ENCODE measurements at regions not wholly inside any gene's neighbourhood (a gene's known extent, or its start where the extent isn't known, plus 50 kb on each side); places are given as distances from the start of the nearest gene placed in this dataset.

GRCh38 chr3:76920511-76920910 lies 119.4 kb upstream of the ROBO2 start:
- no peak for DNase-seq (ENCODE audit: low spot score in 2 of 2)
- intact Hi-C loops (cut with DNase I; ENCODE audit: low total_unique reads) = no loop called here
- H3K4me3 ChIP-seq (ENCODE audit: low read depth, poor library complexity, severe bottlenecking) = no peak overlapping the region
- TF ChIP-seq POLR2A (IDR thresholded peaks at IDR 0.05) (no peak), CTCF (IDR thresholded peaks at IDR 0.05) (no peak)

DNA sequence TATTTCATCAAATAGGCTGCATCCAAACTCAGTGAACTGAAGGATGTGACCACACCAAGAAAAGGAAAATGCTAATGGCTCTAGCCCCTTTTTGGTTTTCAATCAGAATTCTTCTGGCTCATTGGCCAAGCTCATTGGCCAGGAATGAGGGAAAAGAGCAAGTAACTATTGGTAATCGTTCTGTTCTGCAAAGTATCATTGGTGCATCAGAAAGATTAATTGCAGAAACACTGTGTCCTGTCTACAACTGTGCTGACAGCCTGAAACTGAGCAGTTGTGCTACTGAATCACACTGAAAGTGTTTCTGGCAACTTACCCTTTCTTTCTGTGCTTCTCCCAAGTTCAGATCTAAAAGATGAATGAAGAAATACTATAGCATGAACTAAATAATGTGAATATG lies 116.4 kb upstream of the ROBO2 start:
- DNase-seq (ENCODE audit: low spot score in 2 of 2) = no peak
- WGBS, 2 donors = 38 to 58% methylated on average over 1 of the region's 1 CpG
- H3K4me3 ChIP-seq (ENCODE audit: low read depth, poor library complexity, severe bottlenecking) = no peak overlapping the region
- TF ChIP-seq POLR2A (IDR thresholded peaks at IDR 0.05) = no peak
- no peak for TF ChIP-seq CTCF (IDR thresholded peaks at IDR 0.05)
- intact Hi-C loops (cut with DNase I; ENCODE audit: low total_unique reads) = no loop called here

DNA sequence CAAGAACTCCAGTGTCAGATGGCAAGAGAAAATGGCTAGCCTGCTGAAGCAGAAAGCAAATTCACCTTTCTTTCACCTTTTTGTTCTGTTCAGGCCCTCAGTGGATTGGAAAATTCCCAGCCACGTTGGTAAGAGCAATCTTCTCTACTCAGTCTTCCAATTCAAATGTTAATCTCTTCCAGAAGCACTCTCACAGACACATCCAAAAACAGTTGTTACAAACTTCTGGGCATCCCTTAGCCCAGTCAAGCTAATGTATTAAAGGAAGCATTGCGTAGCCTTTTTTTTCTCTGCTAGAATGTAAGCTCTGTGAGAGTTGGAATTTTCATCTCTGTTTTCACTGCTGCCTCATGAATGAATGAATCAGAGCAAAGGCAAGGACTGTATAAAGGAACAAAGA lies 109.2 kb upstream of the ROBO2 start:
- DNase-seq (ENCODE audit: low spot score in 2 of 2) = no peak
- intact Hi-C loops (cut with DNase I; ENCODE audit: low total_unique reads) = no loop called here
- no peak overlapping the region for H3K4me3 ChIP-seq (ENCODE audit: low read depth, poor library complexity, severe bottlenecking)
- 65 to 70% methylated on average over 2 of the region's 2 CpGs for WGBS, 2 donors
- TF ChIP-seq CTCF (IDR thresholded peaks at IDR 0.05) (no peak), POLR2A (IDR thresholded peaks at IDR 0.05) (no peak)

DNA sequence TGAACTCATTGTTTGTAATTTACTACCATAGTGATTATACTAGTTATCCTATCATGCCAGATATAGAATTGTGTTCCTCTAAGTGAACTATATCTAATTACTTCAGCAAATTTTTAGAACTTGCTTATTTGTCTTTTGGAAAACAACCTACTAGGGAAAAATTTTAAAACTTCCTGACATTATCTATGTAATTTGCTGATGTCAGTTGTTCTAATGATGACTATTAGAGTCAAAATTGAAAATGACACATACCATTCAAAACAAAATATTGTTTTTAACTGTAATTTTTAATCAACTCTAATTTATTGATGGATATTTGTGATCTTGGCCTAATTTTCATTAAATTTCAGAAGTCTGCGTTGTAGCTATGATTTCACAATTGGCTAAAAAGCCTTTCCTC lies 106.7 kb upstream of the ROBO2 start:
- TF ChIP-seq POLR2A (IDR thresholded peaks at IDR 0.05) (no peak), CTCF (IDR thresholded peaks at IDR 0.05) (no peak)
- WGBS, 2 donors = 29 to 37% methylated on average over 1 of the region's 1 CpG
- DNase-seq (ENCODE audit: low spot score in 2 of 2) = no peak
- intact Hi-C loops (cut with DNase I; ENCODE audit: low total_unique reads) = no loop called here
- no peak overlapping the region for H3K4me3 ChIP-seq (ENCODE audit: low read depth, poor library complexity, severe bottlenecking)

DNA sequence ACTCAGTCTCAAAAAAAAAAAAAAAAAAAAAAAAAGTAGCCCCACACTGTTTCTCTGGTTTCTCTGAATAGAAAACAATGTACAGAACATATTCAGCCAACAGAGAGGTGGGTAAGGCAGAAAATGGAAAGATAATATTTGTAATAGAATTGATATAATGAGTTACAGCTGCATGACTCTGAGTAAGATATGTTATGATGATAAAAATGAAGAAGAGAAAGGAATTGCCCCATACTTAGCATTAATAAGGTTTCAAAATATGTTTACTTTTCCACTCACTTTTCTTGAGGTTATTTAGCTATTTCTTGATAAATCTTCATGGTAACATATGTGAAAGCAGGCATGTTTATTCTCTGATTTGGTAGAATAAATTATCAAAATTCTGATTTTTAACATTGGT lies 100.9 kb upstream of the ROBO2 start:
- H3K4me3 ChIP-seq (ENCODE audit: low read depth, poor library complexity, severe bottlenecking) = no peak overlapping the region
- no peak for DNase-seq (ENCODE audit: low spot score in 2 of 2)
- TF ChIP-seq CTCF (IDR thresholded peaks at IDR 0.05) (no peak), POLR2A (IDR thresholded peaks at IDR 0.05) (no peak)
- intact Hi-C loops (cut with DNase I; ENCODE audit: low total_unique reads) = no loop called here

GRCh38 chr3:76940181-76940770 lies 99.6 kb upstream of the ROBO2 start:
- no peak for DNase-seq (ENCODE audit: low spot score in 2 of 2)
- no peak overlapping the region for H3K4me3 ChIP-seq (ENCODE audit: low read depth, poor library complexity, severe bottlenecking)
- TF ChIP-seq CTCF (IDR thresholded peaks at IDR 0.05) (no peak), POLR2A (IDR thresholded peaks at IDR 0.05) (no peak)
- WGBS, 2 donors = 91 to 95% methylated on average over 15 of the region's 15 CpGs
- intact Hi-C loops (cut with DNase I; ENCODE audit: low total_unique reads) = no loop called here

Data from lower leg skin (tissue), 4 donors.